GM23338 (cell line): ENCODE measurements at regions not wholly inside any gene's neighbourhood (a gene's known extent, or its start where the extent isn't known, plus 50 kb on each side); places are given as distances from the start of the nearest gene placed in this dataset.

Experiments used
- ATAC-seq: fragments of 200-7000 bp; cut with Tn5 transposase; 3 replicates; pipeline ENCODE4 v1.9.1; 2020
- DNase-seq: peaks from one replicate; pipeline ENCODE4 v3.0.0-alpha.2; 2015; ENCODE audit warnings: low spot score
- H2AFZ ChIP-seq: fragments of 200-600 bp; sonication (generic); 2 replicates; pipeline ENCODE4 v1.8.0; 2016; ENCODE audit warnings: antibody characterized with exemption, mild to moderate bottlenecking, moderate library complexity
- H3F3A ChIP-seq: fragments of 200-600 bp; sonication (generic); replicated peaks from 2 replicates; pipeline ENCODE4 v1.8.0; 2017; ENCODE audit warnings: antibody characterized with exemption, mixed run types, low read depth
- H3K27ac ChIP-seq: fragments of 200-600 bp; sonication (generic); 2 replicates; pipeline ENCODE4 v1.6.1; 2016; ENCODE audit warnings: low read depth
- H3K27me3 ChIP-seq: fragments of 200-600 bp; sonication (generic); 2 replicates; pipeline ENCODE4 v1.8.0; 2016; ENCODE audit warnings: mild to moderate bottlenecking, mixed run types, moderate library complexity; ENCODE audit not compliant: insufficient read depth
- H3K36me3 ChIP-seq: fragments of 200-600 bp; sonication (generic); 2 replicates; pipeline ENCODE4 v1.8.0; 2016; ENCODE audit warnings: mild to moderate bottlenecking; ENCODE audit not compliant: insufficient read depth
- H3K4me1 ChIP-seq: fragments of 200-600 bp; sonication (generic); 2 replicates; pipeline ENCODE4 v1.8.0; 2016; ENCODE audit warnings: mild to moderate bottlenecking, moderate library complexity; ENCODE audit not compliant: insufficient read depth
- H3K4me2 ChIP-seq: fragments of 200-600 bp; sonication (generic); 2 replicates; pipeline ENCODE4 v1.7.1; 2017; ENCODE audit warnings: mixed run types
- H3K4me3 ChIP-seq: fragments of 200-600 bp; sonication (generic); 2 replicates; pipeline ENCODE4 v1.6.1; 2016; ENCODE audit warnings: mixed run types
- H3K79me2 ChIP-seq: fragments of 200-600 bp; sonication (generic); replicated peaks from 2 replicates; pipeline ENCODE4 v1.8.0; 2017; ENCODE audit warnings: mild to moderate bottlenecking; ENCODE audit not compliant: insufficient read depth
- H3K9me2 ChIP-seq: fragments of 200-600 bp; sonication (generic); 2 replicates; pipeline ENCODE4 v1.8.0; 2017; ENCODE audit not compliant: insufficient read depth
- H4K20me1 ChIP-seq: fragments of 200-600 bp; sonication (generic); replicated peaks from 2 replicates; pipeline ENCODE4 v1.8.0; 2017; ENCODE audit warnings: mild to moderate bottlenecking; ENCODE audit not compliant: insufficient read depth
- H3K27ac Mint-ChIP-seq: 2 replicates; pipeline ENCODE4 v1.8.0; 2020; ENCODE audit warnings: inconsistent platforms, mild to moderate bottlenecking, moderate library complexity, mixed read lengths
- H3K27me3 Mint-ChIP-seq: 3 replicates; pipeline ENCODE4 v1.8.0; 2022; ENCODE audit warnings: low read depth, mild to moderate bottlenecking, moderate library complexity, mixed read lengths, inconsistent platforms; ENCODE audit not compliant: insufficient read depth, poor library complexity
- H3K36me3 Mint-ChIP-seq: 3 replicates; pipeline ENCODE4 v1.8.0; 2021; ENCODE audit warnings: low read depth, mild to moderate bottlenecking, inconsistent platforms, moderate library complexity, mixed read lengths
- H3K4me1 Mint-ChIP-seq: 3 replicates; pipeline ENCODE4 v1.8.0; 2020; ENCODE audit warnings: mild to moderate bottlenecking, inconsistent platforms, mixed read lengths
- H3K4me3 Mint-ChIP-seq: 3 replicates; pipeline ENCODE4 v1.8.0; 2021; ENCODE audit warnings: moderate library complexity, mild to moderate bottlenecking, inconsistent platforms, mixed read lengths
- H3K9me3 Mint-ChIP-seq: 3 replicates; pipeline ENCODE4 v1.8.0; 2020; ENCODE audit warnings: moderate library complexity, mild to moderate bottlenecking, inconsistent platforms, mixed read lengths
- CREB1 ChIP-seq: fragments of 250-450 bp; sonication (Bioruptor Pico); IDR thresholded peaks from 2 replicates; pipeline ENCODE4 v1.5.0; 2020; ENCODE audit warnings: low read depth, mild to moderate bottlenecking, moderate library complexity
- CTCF ChIP-seq, 2 experiments: fragments of 200-600 bp in 1 of 2; sonication (generic) in 1 of 2; conservative IDR thresholded peaks; 2 replicates each; pipeline versions ENCODE4 v1.5.1 to v1.6.1; 2016 to 2017; ENCODE audit warnings: antibody characterized with exemption in 2 of 2, low read depth in 2 of 2, mild to moderate bottlenecking in 2 of 2, moderate library complexity in 1 of 2
- ETS1 ChIP-seq: IDR thresholded peaks from 2 replicates; pipeline ENCODE4 v1.6.1; 2016; ENCODE audit warnings: antibody characterized with exemption
- EZH2phosphoT487 ChIP-seq: fragments of 200-600 bp; sonication (generic); IDR thresholded peaks from one replicate; pipeline ENCODE4 v1.8.1; 2018; ENCODE audit warnings: antibody characterized with exemption; ENCODE audit not compliant: unreplicated experiment
- REST ChIP-seq: IDR thresholded peaks from one replicate; pipeline ENCODE4 v1.6.1; 2018; ENCODE audit warnings: antibody characterized with exemption; ENCODE audit not compliant: unreplicated experiment
- STAT1 ChIP-seq: IDR thresholded peaks from one replicate; pipeline ENCODE4 v1.6.1; 2016; ENCODE audit warnings: antibody characterized with exemption; ENCODE audit not compliant: unreplicated experiment
- ZNF114 ChIP-seq: fragments of 250-450 bp; sonication (Bioruptor Pico); IDR thresholded peaks from 2 replicates; pipeline ENCODE4 v1.5.0; 2020; ENCODE audit warnings: mild to moderate bottlenecking, moderate library complexity
- ZNF331 ChIP-seq: fragments of 250-450 bp; sonication (Bioruptor Pico); IDR thresholded peaks from 2 replicates; pipeline ENCODE4 v1.5.0; 2020; ENCODE audit warnings: low read depth, mild to moderate bottlenecking, moderate library complexity
- ZNF462 ChIP-seq: fragments of 250-450 bp; sonication (Bioruptor Pico); IDR thresholded peaks from 2 replicates; pipeline ENCODE4 v1.5.0; 2020; ENCODE audit warnings: mild to moderate bottlenecking, moderate library complexity

- Histone ChIP-seq H3K4me2 (no peak overlapping the region), H3K9me2 (no peaks in the 10 kb centered on the region), H3F3A (no peaks in the 10 kb centered on the region), H2AFZ (no peak overlapping the region), H3K4me1 (peaks cover 8% of the 10 kb centered on the region; the same call in 1 of the 2 replicates), H3K27ac (no peak overlapping the region), H3K27me3 (no peaks in the 10 kb centered on the region), H3K79me2 (no peaks in the 10 kb centered on the region), H4K20me1 (no peaks in the 10 kb centered on the region), H3K36me3 (no peaks in the 10 kb centered on the region), H3K4me3 (no peak overlapping the region)
- Mint-ChIP-seq H3K9me3 (peaks cover 3% of the 10 kb centered on the region; the same call in 1 of the 3 replicates), H3K27ac (no peak overlapping the region), H3K4me1 (peaks cover 8% of the 10 kb centered on the region; the same call in 2 of the 3 replicates), H3K27me3 (peaks cover 4% of the 10 kb centered on the region), H3K4me3 (no peak overlapping the region), H3K36me3 (no peaks in the 10 kb centered on the region; the same call in 2 of the 3 replicates)
- DNase-seq (no peak), ATAC-seq (no peak)
- TF ChIP-seq CTCF (conservative IDR thresholded peaks at IDR 0.05; ENCODE audit: low read depth in 2 of 2), result peak; percentile 31 to 33; a peak in 3 of 4 replicates
- no peak for TF ChIP-seq STAT1
- TF ChIP-seq EZH2phosphoT487, result no peak
- TF ChIP-seq ZNF331 (CRISPR knock-in tag), result no peak
- TF ChIP-seq ETS1, result no peak
- no peak for TF ChIP-seq CREB1 (CRISPR knock-in tag)
Observed at GRCh38 chr3:38984110-38984509, 67.6 kb downstream of the SCN11A start.

- Mint-ChIP-seq H3K36me3 (peaks cover 4% of the 10 kb centered on the region; the same call in 2 of the 3 replicates), H3K4me1 (peaks cover 12% of the 10 kb centered on the region; the same call in 2 of the 3 replicates), H3K4me3 (no peak overlapping the region), H3K27me3 (peaks cover 4% of the 10 kb centered on the region), H3K27ac (no peak overlapping the region), H3K9me3 (peaks cover 6% of the 10 kb centered on the region; the same call in 2 of the 3 replicates)
- Histone ChIP-seq H3K27me3 (no peaks in the 10 kb centered on the region), H3K27ac (no peak overlapping the region), H3K4me3 (no peak overlapping the region), H3K4me2 (no peak overlapping the region), H4K20me1 (no peaks in the 10 kb centered on the region), H3F3A (no peaks in the 10 kb centered on the region), H3K4me1 (peaks cover 8% of the 10 kb centered on the region; the same call in 1 of the 2 replicates), H2AFZ (no peak overlapping the region), H3K79me2 (no peaks in the 10 kb centered on the region), H3K9me2 (peaks cover 3% of the 10 kb centered on the region; the same call in 1 of the 2 replicates), H3K36me3 (no peaks in the 10 kb centered on the region)
- no peak for ATAC-seq
- no peak for DNase-seq
- TF ChIP-seq ZNF331 (CRISPR knock-in tag), result no peak
- TF ChIP-seq ZNF114 (CRISPR knock-in tag), result no peak
- no peak for TF ChIP-seq REST
- TF ChIP-seq ZNF462 (CRISPR knock-in tag), result no peak
Observed at GRCh38 chr3:38980938-38981337, 70.8 kb downstream of the SCN11A start.
